Smooth muscle cell (in vitro differentiated cells): ENCODE measurements at regions not wholly inside any gene's neighbourhood (a gene's known extent, or its start where the extent isn't known, plus 50 kb on each side); places are given as distances from the start of the nearest gene placed in this dataset.

ENCODE experiments used
- DNase-seq: peaks from one replicate; lab custom pipeline; 2025; ENCODE audit not compliant: unreplicated experiment; lab: John Stamatoyannopoulos, UW
- H2AFZ ChIP-seq: fragments of 200-600 bp; sonication (generic); 2 replicates; pipeline ENCODE4 v1.6.0; 2016; ENCODE audit warnings: antibody characterized with exemption, low read depth, mild to moderate bottlenecking
- H3F3A ChIP-seq: fragments of 200-600 bp; sonication (generic); 2 replicates; pipeline ENCODE4 v1.6.0; 2017; ENCODE audit warnings: antibody characterized with exemption, low read depth
- H3K27ac ChIP-seq: fragments of 200-600 bp; sonication (generic); 2 replicates; pipeline ENCODE4 v1.5.1; 2016; ENCODE audit warnings: low read depth, mild to moderate bottlenecking
- H3K27me3 ChIP-seq: fragments of 200-600 bp; sonication (generic); 2 replicates; pipeline ENCODE4 v1.6.1; 2016; ENCODE audit warnings: low read depth, mild to moderate bottlenecking
- H3K36me3 ChIP-seq: fragments of 200-600 bp; sonication (generic); 2 replicates; pipeline ENCODE4 v1.5.1; 2016; ENCODE audit warnings: low read depth
- H3K4me1 ChIP-seq: fragments of 200-600 bp; sonication (generic); 2 replicates; pipeline ENCODE4 v1.5.1; 2016; ENCODE audit warnings: low read depth
- H3K4me2 ChIP-seq: fragments of 200-600 bp; sonication (generic); 2 replicates; pipeline ENCODE4 v1.6.0; 2016; ENCODE audit warnings: mild to moderate bottlenecking
- H3K4me3 ChIP-seq: fragments of 200-600 bp; sonication (generic); 2 replicates; pipeline ENCODE4 v1.5.1; 2016; ENCODE audit warnings: mild to moderate bottlenecking
- H3K79me2 ChIP-seq: fragments of 200-600 bp; sonication (generic); 2 replicates; pipeline ENCODE4 v1.6.0; 2016; ENCODE audit warnings: low read depth, mild to moderate bottlenecking
- H3K9ac ChIP-seq: fragments of 200-600 bp; sonication (generic); 2 replicates; pipeline ENCODE4 v1.6.0; 2016; ENCODE audit warnings: low read depth
- H3K9me3 ChIP-seq: fragments of 200-600 bp; sonication (generic); replicated peaks from 2 replicates; pipeline ENCODE4 v1.5.1; 2016; ENCODE audit warnings: low read depth
- H4K20me1 ChIP-seq: fragments of 200-600 bp; sonication (generic); 2 replicates; pipeline ENCODE4 v1.6.0; 2016; ENCODE audit warnings: low read depth
- CTCF ChIP-seq: fragments of 200-600 bp; sonication (generic); IDR thresholded peaks from 2 replicates; pipeline ENCODE4 v1.5.1; 2017; ENCODE audit warnings: borderline replicate concordance, mild to moderate bottlenecking, antibody characterized with exemption; ENCODE audit not compliant: insufficient read depth, poor library complexity, severe bottlenecking
- WGBS: methylation state at CpG from one replicate; pipeline ENCODE4 v1.1.7; 2016; ENCODE audit warnings: low lambda C conversion rate; 5-methylcytosine and 5-hydroxymethylcytosine counted together

GRCh38 chr4:163590619-163591264, 96.3 kb downstream of the TMA16 start:
- Histone ChIP-seq H3K36me3 (no peaks in the 10 kb centered on the region), H3K9me3 (no peaks in the 10 kb centered on the region), H3K79me2 (no peaks in the 10 kb centered on the region), H3K27ac (no peak overlapping the region), H3K9ac (no peak overlapping the region), H3F3A (no peaks in the 10 kb centered on the region), H3K27me3 (no peaks in the 10 kb centered on the region), H2AFZ (no peak overlapping the region), H3K4me2 (no peak overlapping the region), H3K4me1 (no peaks in the 10 kb centered on the region), H3K4me3 (no peak overlapping the region), H4K20me1 (no peaks in the 10 kb centered on the region)
- TF ChIP-seq CTCF = no peak
- DNase-seq = no peak
- 84% methylated on average over 5 of the region's 5 CpGs for WGBS

- Histone ChIP-seq H3K4me1 (no peaks in the 10 kb centered on the region), H2AFZ (no peak overlapping the region)
- no peak for TF ChIP-seq CTCF
Measured at GRCh38 chr4:163591614-163592020, 97.1 kb downstream of the TMA16 start.

GRCh38 chr4:163592212-163592611, 97.7 kb downstream of the TMA16 start:
- TF ChIP-seq CTCF = no peak
- Histone ChIP-seq H3K27ac (no peak overlapping the region), H3F3A (no peaks in the 10 kb centered on the region), H3K79me2 (no peaks in the 10 kb centered on the region), H3K9me3 (no peaks in the 10 kb centered on the region), H3K4me2 (no peak overlapping the region), H3K4me3 (no peak overlapping the region), H3K4me1 (no peaks in the 10 kb centered on the region), H4K20me1 (no peaks in the 10 kb centered on the region), H3K9ac (no peak overlapping the region), H3K27me3 (no peaks in the 10 kb centered on the region), H2AFZ (no peak overlapping the region), H3K36me3 (no peaks in the 10 kb centered on the region)
- 83% methylated on average over 2 of the region's 2 CpGs for WGBS
- no peak for DNase-seq

More at GRCh38 chr4:163591614-163592020, 97.1 kb downstream of the TMA16 start:
- DNase-seq = no peak
- Histone ChIP-seq H3K79me2 (no peaks in the 10 kb centered on the region), H4K20me1 (no peaks in the 10 kb centered on the region), H3K27me3 (no peaks in the 10 kb centered on the region), H3K4me3 (no peak overlapping the region), H3F3A (no peaks in the 10 kb centered on the region), H3K27ac (no peak overlapping the region), H3K4me2 (no peak overlapping the region), H3K9me3 (no peaks in the 10 kb centered on the region), H3K9ac (no peak overlapping the region), H3K36me3 (no peaks in the 10 kb centered on the region)
- 93% methylated on average over 1 of the region's 1 CpG for WGBS

- H3K4me2 ChIP-seq = no peak overlapping the region
- no peaks in the 10 kb centered on the region for H3K4me1 ChIP-seq
- no peak overlapping the region for H3K4me3 ChIP-seq
- no peak for DNase-seq
- no peaks in the 10 kb centered on the region for H3K9me3 ChIP-seq
- no peaks in the 10 kb centered on the region for H3K27me3 ChIP-seq
- no peak overlapping the region for H3K27ac ChIP-seq
- TF ChIP-seq CTCF = no peak
- no peaks in the 10 kb centered on the region for H3K36me3 ChIP-seq
- no peaks in the 10 kb centered on the region for H3F3A ChIP-seq
- no peak overlapping the region for H2AFZ ChIP-seq
- no peak overlapping the region for H3K9ac ChIP-seq
- H3K79me2 ChIP-seq = no peaks in the 10 kb centered on the region
- no peaks in the 10 kb centered on the region for H4K20me1 ChIP-seq
Measured at GRCh38 chr4:163595580-163595979, 101.1 kb downstream of the TMA16 start.
